HFF-Myc (cell line): ENCODE measurements at regions not wholly inside any gene's neighbourhood (a gene's known extent, or its start where the extent isn't known, plus 50 kb on each side); places are given as distances from the start of the nearest gene placed in this dataset.

Experiments used
- DNase-seq: peaks from one replicate; pipeline ENCODE4 v3.0.0-alpha.2; 2011; ENCODE audit warnings: low read depth; ENCODE audit errors: extremely low read depth
- H3K4me3 ChIP-seq: replicated peaks from 2 replicates; pipeline ENCODE4 v1.5.1; 2011; ENCODE audit warnings: low read depth, mild to moderate bottlenecking, control low read depth, low read length
- CTCF ChIP-seq: IDR thresholded peaks from 2 replicates; pipeline ENCODE4 v1.5.1; 2012; ENCODE audit warnings: mild to moderate bottlenecking, low read depth, low read length, control low read depth; ENCODE audit errors: missing control alignments

- no peak for DNase-seq
- H3K4me3 ChIP-seq, result no peak overlapping the region
- no peak for TF ChIP-seq CTCF
Measured at GRCh38 chr6:139613496-139613895, 239.0 kb upstream of the CITED2 start.

- DNase-seq, result no peak
- H3K4me3 ChIP-seq, result no peak overlapping the region
- no peak for TF ChIP-seq CTCF
Measured at GRCh38 chr6:139612135-139612465, 237.7 kb upstream of the CITED2 start.

- no peak for DNase-seq
- no peak overlapping the region for H3K4me3 ChIP-seq
- TF ChIP-seq CTCF, result no peak
Measured at GRCh38 chr6:139611327-139612134, 237.1 kb upstream of the CITED2 start.

- H3K4me3 ChIP-seq, result no peak overlapping the region
- DNase-seq, result no peak
- no peak for TF ChIP-seq CTCF
Measured at GRCh38 chr6:139608466-139609261, 234.2 kb upstream of the CITED2 start.

- peak; percentile 16 for DNase-seq
- no peak for TF ChIP-seq CTCF
Measured at GRCh38 chr6:139605350-139605749, 230.9 kb upstream of the CITED2 start.

GRCh38 chr6:139603581-139603980 lies 229.1 kb upstream of the CITED2 start:
- no peak for DNase-seq
- no peak overlapping the region for H3K4me3 ChIP-seq
- TF ChIP-seq CTCF, result no peak

More at GRCh38 chr6:139605350-139605749, 230.9 kb upstream of the CITED2 start:
- no peak overlapping the region for H3K4me3 ChIP-seq

- TF ChIP-seq CTCF, result no peak
- DNase-seq, result no peak
- no peak overlapping the region for H3K4me3 ChIP-seq
Measured at GRCh38 chr6:139602577-139602976, 228.1 kb upstream of the CITED2 start.
